GM12873 (cell line): ENCODE measurements at regions not wholly inside any gene's neighbourhood (a gene's known extent, or its start where the extent isn't known, plus 50 kb on each side); places are given as distances from the start of the nearest gene placed in this dataset.

Source experiments
- TF ChIP-seq, protein P1 (sequence below): IDR thresholded peaks from 2 replicates; pipeline ENCODE4 v1.5.1; 2012; ENCODE audit warnings: low read depth, mild to moderate bottlenecking, moderate library complexity, low read length, control low read depth; ENCODE audit not compliant: insufficient read depth; ENCODE audit errors: missing control alignments

DNA sequence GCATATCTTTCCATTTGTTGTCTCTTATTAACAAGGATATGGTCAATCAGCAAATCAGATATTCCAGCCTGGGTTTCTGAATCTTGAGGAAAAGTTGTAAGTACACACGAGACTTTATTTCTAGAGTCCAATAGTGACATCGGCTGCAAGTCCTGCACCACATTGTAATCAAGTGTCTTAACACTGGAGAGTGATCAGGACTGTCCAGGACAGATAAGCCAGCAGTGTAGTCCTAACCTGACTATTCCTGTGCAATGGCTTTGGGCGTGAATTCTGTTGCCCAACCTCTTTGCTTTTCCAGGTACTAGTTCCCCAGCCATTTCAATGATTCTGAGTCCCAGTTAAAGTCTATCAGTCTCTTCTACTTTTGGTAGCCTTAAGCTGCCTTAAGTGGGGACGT, 395.0 kb downstream of the PCDH10 start:
- TF ChIP-seq, protein P1, sequence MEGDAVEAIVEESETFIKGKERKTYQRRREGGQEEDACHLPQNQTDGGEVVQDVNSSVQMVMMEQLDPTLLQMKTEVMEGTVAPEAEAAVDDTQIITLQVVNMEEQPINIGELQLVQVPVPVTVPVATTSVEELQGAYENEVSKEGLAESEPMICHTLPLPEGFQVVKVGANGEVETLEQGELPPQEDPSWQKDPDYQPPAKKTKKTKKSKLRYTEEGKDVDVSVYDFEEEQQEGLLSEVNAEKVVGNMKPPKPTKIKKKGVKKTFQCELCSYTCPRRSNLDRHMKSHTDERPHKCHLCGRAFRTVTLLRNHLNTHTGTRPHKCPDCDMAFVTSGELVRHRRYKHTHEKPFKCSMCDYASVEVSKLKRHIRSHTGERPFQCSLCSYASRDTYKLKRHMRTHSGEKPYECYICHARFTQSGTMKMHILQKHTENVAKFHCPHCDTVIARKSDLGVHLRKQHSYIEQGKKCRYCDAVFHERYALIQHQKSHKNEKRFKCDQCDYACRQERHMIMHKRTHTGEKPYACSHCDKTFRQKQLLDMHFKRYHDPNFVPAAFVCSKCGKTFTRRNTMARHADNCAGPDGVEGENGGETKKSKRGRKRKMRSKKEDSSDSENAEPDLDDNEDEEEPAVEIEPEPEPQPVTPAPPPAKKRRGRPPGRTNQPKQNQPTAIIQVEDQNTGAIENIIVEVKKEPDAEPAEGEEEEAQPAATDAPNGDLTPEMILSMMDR: no peak

DNA sequence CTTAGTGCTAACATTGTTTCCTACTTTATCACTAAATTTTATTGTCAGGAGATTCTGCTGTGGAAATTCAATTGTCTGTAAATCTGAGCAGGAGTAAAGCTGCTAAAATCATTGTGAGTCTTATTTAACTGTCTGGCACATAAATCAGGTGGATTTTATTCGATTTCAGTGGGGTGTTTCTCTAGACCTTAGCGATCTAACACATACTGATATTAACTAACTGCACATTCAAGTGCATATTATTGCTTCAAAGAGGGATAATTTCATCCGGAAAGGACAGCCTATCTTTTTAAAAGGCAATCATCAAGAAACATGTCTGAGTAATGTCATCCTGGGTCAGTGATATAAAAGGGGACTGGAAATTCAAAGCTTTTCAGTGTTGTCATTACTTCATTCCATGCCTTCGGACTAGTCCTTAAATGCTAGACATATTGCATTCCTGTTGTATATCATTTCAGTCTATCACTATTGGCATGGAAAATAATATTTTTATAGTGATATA, 388.7 kb downstream of the PCDH10 start:
- TF ChIP-seq, protein P1: no peak

DNA sequence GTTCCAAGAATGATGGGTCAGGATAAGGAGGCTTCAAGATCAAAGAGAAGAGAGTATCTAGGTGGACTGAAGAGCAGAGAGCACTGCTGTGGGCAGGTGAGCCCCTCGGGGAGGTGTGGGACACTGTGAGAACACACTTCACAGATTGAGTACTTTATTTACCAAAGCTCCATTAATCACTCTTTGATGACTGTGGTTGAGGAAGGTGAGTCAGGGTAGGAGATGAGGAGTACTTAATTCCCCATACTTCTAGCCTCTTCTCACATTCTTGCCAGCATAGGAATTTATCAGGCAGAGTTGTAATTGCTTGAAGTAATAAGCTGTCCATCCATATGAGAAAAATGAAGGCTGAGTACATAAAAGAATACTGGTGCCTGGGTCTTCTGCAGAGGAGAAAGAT, 375.3 kb downstream of the PCDH10 start:
- TF ChIP-seq, protein P1: no peak

DNA sequence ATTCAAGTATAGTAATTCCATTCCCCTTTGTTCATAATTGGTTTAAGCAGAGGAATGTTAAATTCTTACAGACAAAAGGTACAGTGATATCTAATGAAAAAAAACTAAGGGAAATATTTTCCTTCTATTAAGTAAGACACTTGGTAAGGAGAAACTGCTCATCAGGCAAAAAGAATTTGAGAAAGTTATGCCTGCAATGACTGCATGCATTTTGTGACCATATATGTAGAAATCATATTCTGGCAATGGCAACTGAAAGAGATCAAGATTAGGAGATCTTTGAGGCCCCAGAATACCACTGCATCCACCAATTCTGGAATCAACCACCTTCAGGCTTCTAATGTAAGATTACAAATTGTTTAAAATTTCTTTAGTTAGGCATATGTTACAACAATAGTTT, 364.8 kb downstream of the PCDH10 start:
- TF ChIP-seq, protein P1: no peak

DNA sequence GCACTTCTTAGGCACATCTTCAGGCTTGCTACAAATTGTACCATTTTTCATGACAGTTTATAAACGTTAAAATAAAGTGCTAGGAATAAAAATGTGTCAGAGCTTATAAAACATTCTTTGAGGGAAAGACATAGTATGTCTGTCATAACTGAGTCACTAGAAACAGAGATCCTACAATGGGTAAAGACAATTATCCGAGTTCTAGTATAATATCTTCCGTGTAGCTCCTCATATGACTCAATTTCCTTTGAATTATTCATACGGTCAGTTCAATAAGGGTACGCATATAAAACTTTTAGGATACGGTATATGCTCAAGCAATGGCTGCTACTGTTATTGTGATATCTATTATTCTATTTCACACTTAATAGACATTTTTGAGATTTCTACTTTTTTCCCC, 349.1 kb downstream of the PCDH10 start:
- TF ChIP-seq, protein P1: no peak

DNA sequence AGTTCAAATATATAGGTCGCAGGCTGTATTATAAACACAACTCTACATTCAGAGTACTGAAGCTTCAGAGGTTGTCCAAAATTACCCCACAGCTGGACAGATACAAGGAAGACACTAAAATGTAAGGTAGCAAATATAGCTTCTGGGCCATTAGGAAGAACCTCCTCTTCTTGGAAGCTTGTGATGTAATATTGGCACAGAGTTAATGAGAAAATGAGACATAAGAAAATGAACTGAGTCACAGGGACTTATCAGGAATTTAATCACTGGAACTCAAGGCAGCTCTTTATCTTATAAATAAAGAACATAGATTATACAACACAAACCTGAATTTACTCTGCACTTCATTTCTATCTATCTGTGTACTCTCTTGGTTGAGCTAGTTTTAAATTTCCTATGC, 344.7 kb downstream of the PCDH10 start:
- TF ChIP-seq, protein P1: no peak

DNA sequence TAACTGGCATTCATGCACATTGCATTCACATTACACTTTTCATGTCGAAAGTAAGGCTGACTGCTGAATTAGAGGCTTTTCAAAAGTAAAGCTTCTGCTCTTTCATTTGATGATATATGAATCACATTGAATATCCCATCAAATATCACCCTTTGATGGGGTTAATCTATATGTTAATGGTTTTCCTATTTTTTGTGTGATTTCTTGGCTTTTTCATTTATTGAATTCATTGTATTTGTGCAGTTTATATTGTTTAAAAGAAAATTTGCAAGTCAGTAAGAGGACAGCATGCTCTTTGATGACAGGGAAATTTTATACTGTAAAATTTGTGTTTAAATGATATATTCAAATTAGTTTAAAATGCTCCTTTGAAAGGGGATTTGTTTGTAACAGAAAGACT, 344.1 kb downstream of the PCDH10 start:
- TF ChIP-seq, protein P1: no peak
